Endothelial cell (in vitro differentiated cells): ENCODE measurements at regions not wholly inside any gene's neighbourhood (a gene's known extent, or its start where the extent isn't known, plus 50 kb on each side); places are given as distances from the start of the nearest gene placed in this dataset.
"Not testable (repeated sequence)": the region's sequence is repeated elsewhere in the genome, so short reads cannot be mapped to it uniquely, and the experiment has no call there.

ENCODE experiments used
- DNase-seq: peaks from one replicate; pipeline ENCODE4 v3.0.0; 2021; ENCODE audit warnings: low spot score
- H3K27ac Mint-ChIP-seq: one replicate; pipeline ENCODE4 v1.8.0; 2021; ENCODE audit warnings: mixed read lengths, inconsistent platforms; ENCODE audit not compliant: unreplicated experiment
- H3K27me3 Mint-ChIP-seq: one replicate; pipeline ENCODE4 v1.8.0; 2021; ENCODE audit warnings: mild to moderate bottlenecking, moderate library complexity, mixed read lengths, inconsistent platforms; ENCODE audit not compliant: unreplicated experiment
- H3K36me3 Mint-ChIP-seq: one replicate; pipeline ENCODE4 v1.8.0; 2021; ENCODE audit warnings: mild to moderate bottlenecking, low read depth, mixed read lengths, inconsistent platforms; ENCODE audit not compliant: unreplicated experiment
- H3K4me1 Mint-ChIP-seq: one replicate; pipeline ENCODE4 v1.8.0; 2021; ENCODE audit warnings: mild to moderate bottlenecking, mixed read lengths, inconsistent platforms; ENCODE audit not compliant: unreplicated experiment
- H3K4me3 Mint-ChIP-seq: one replicate; pipeline ENCODE4 v1.8.0; 2021; ENCODE audit warnings: mild to moderate bottlenecking, mixed read lengths, inconsistent platforms; ENCODE audit not compliant: unreplicated experiment
- H3K9me3 Mint-ChIP-seq: one replicate; pipeline ENCODE4 v1.8.0; 2021; ENCODE audit warnings: mixed read lengths, inconsistent platforms; ENCODE audit not compliant: unreplicated experiment
- TF ChIP-seq, protein P1 (sequence below): fragments of 200-600 bp; sonication (generic); IDR thresholded peaks from one replicate; pipeline ENCODE4 v1.5.0; 2021; ENCODE audit warnings: antibody characterized with exemption; ENCODE audit not compliant: unreplicated experiment

GRCh38 chr1:172941471-172941870 is 109.3 kb downstream of the TNFSF18 start:
- DNase-seq: no peak
- Mint-ChIP-seq H3K4me1 (peaks cover 3% of the 10 kb centered on the region), H3K9me3 (no peaks in the 10 kb centered on the region), H3K27ac (no peak overlapping the region), H3K27me3 (no peaks in the 10 kb centered on the region), H3K4me3 (no peak overlapping the region), H3K36me3 (no peaks in the 10 kb centered on the region)
- TF ChIP-seq, protein P1, sequence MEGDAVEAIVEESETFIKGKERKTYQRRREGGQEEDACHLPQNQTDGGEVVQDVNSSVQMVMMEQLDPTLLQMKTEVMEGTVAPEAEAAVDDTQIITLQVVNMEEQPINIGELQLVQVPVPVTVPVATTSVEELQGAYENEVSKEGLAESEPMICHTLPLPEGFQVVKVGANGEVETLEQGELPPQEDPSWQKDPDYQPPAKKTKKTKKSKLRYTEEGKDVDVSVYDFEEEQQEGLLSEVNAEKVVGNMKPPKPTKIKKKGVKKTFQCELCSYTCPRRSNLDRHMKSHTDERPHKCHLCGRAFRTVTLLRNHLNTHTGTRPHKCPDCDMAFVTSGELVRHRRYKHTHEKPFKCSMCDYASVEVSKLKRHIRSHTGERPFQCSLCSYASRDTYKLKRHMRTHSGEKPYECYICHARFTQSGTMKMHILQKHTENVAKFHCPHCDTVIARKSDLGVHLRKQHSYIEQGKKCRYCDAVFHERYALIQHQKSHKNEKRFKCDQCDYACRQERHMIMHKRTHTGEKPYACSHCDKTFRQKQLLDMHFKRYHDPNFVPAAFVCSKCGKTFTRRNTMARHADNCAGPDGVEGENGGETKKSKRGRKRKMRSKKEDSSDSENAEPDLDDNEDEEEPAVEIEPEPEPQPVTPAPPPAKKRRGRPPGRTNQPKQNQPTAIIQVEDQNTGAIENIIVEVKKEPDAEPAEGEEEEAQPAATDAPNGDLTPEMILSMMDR: no peak

DNA sequence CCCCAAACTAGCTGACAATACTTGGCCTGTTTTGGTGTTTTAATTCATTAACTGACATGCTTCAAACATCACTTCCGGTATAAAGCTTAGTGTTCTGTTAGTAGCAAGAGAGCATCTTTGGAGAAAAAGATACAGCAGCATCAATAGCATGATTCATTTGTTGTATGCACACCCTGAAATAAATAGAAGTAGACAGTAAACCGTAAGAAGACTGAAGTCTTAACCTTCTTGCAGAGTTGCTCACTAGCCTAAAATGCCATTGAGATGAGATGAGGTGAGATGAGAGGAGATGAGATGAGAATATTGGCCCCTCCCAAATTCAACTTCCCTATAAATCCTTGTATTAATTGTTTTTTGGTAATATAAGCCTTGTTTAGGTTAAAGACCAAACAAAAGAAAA is 108.8 kb downstream of the TNFSF18 start:
- Mint-ChIP-seq H3K27ac (no peak overlapping the region), H3K4me3 (no peak overlapping the region), H3K36me3 (no peaks in the 10 kb centered on the region), H3K4me1 (peaks cover 3% of the 10 kb centered on the region), H3K9me3 (no peaks in the 10 kb centered on the region), H3K27me3 (no peaks in the 10 kb centered on the region)
- DNase-seq: no peak
- TF ChIP-seq, protein P1: no peak

- DNase-seq, H3K27me3 Mint-ChIP-seq, H3K4me3 Mint-ChIP-seq, H3K27ac Mint-ChIP-seq, H3K36me3 Mint-ChIP-seq, H3K4me1 Mint-ChIP-seq, H3K9me3 Mint-ChIP-seq: not testable (repeated sequence)
Measured at GRCh38 chr1:172943138-172943537, 107.6 kb downstream of the TNFSF18 start.

DNA sequence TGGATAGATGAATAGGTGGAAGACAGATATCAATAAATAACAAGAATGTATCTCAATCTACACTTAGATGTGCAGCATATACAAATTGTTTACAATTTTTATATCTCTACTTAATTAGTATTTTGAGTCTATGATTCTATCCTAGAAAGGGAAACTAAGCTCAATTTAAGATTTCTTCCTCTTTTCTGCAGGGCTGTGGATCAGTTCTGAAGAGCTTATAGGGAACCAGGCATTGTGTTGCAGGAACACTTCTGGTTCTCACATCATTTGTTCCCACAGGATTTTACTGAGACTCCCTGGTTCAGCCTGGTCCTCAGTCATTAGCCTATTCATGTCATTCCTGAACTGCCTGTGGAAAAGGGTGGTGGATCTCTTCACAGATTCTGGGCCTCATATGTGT is 105.8 kb downstream of the TNFSF18 start:
- no peaks in the 10 kb centered on the region for H3K36me3 Mint-ChIP-seq
- H3K27ac Mint-ChIP-seq: no peak overlapping the region
- no peaks in the 10 kb centered on the region for H3K9me3 Mint-ChIP-seq
- DNase-seq: no peak
- H3K4me1 Mint-ChIP-seq: no peaks in the 10 kb centered on the region
- H3K27me3 Mint-ChIP-seq: no peaks in the 10 kb centered on the region
- TF ChIP-seq, protein P1: no peak
- H3K4me3 Mint-ChIP-seq: no peak overlapping the region

DNA sequence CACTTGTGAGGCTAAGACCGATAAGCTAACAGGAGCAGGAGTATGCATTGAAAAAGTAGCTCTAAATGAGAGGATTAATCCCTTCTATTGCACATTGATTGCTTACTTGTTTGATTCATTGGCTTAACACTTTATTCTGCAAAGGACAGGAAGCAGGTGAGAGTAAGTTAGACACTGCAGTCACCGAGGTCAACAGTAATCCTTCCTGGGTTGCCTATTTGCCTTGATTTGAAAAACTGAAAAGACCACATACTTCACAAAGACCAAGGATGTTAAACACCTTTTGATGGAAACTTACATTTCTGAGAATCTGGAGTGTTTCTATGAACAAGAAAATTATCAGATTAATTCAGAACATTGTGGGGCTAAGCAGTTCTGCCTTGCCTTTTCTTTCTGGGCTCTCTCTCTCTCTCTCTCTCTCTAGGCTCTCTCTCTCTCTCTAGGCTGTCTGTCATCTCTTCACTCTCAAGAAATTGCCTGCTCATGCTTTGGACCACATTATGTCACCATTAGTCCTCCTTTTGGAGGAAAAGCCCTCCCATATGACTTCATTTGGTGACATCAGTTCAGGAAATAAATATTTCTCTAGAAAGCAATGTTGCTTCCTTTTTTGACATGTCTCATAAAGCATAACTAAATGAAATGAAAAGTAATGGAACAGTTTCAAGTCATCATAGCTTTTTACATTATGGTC is 103.8 kb downstream of the TNFSF18 start:
- no peaks in the 10 kb centered on the region for H3K27me3 Mint-ChIP-seq
- no peak overlapping the region for H3K27ac Mint-ChIP-seq
- TF ChIP-seq, protein P1: no peak
- H3K9me3 Mint-ChIP-seq: no peaks in the 10 kb centered on the region
- H3K4me3 Mint-ChIP-seq: no peak overlapping the region
- DNase-seq: no peak
- no peaks in the 10 kb centered on the region for H3K36me3 Mint-ChIP-seq
- no peaks in the 10 kb centered on the region for H3K4me1 Mint-ChIP-seq
